HG03139 (cell line): ENCODE measurements at regions not wholly inside any gene's neighbourhood (a gene's known extent, or its start where the extent isn't known, plus 50 kb on each side); places are given as distances from the start of the nearest gene placed in this dataset.
"Not testable (repeated sequence)": the region's sequence is repeated elsewhere in the genome, so short reads cannot be mapped to it uniquely, and the experiment has no call there.

ENCODE experiments used
- ATAC-seq: cut with Tn5 transposase; IDR thresholded peaks from one replicate; pipeline ENCODE4 v1.9.1; 2021; ENCODE audit not compliant: unreplicated experiment

DNA sequence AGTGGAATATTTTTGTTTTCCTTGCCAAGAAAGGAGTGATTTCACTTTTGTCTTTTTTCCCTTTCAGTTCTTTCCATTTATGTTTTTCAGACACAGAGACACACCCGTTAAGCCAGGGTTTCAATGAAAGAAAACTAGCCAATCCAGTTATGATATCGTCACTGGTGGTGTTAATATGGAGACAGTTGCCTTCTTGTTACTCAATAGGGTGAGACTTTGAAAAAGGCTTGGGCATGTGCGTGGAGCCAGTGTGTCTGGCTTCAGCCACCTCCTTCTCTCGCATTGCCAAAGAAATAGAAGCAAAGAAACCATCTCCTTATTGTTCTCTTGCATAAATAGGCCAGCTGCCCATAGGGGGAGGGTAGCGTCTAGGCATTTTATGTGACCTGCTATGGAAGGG, 84.1 kb upstream of the DLX6 start:
- no peak for ATAC-seq

DNA sequence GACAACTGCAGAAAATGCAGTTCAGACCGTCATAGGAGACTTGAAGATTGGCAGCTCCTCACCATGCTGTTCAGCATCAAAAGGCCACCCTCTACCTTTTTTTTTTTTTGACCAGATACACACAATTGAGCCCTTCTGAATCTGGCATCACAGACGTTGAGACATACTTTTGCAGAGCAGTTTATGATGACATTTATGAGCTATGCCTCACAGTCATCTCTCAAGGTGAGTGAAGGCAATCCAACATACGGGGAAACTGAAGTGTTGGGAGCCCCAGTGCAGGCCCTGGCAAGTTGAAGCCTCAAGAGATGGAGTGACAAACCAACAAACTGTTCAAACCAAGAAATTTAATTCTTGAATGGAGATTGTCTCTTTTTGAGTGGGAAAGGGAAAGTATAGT, 83.6 kb upstream of the DLX6 start:
- ATAC-seq = no peak

DNA sequence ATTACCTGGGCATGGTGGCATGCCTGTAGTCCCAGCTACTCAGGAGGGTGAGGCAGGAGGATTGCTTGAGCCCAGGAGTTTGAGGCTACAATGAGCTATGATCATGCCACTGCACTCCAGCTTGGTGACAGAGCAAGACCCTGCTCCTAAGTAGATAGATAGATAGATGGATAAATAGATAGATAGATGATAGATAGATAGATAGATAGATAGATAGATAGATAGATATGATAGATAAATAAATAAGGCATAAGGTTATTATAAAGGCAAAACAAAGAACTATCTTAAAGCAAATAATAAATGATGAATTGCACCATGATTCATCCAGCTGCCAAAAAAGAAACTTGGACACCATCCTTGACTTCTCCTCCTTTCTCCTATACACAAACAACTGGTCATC, 82.0 kb upstream of the DLX6 start:
- not testable (repeated sequence) for ATAC-seq

DNA sequence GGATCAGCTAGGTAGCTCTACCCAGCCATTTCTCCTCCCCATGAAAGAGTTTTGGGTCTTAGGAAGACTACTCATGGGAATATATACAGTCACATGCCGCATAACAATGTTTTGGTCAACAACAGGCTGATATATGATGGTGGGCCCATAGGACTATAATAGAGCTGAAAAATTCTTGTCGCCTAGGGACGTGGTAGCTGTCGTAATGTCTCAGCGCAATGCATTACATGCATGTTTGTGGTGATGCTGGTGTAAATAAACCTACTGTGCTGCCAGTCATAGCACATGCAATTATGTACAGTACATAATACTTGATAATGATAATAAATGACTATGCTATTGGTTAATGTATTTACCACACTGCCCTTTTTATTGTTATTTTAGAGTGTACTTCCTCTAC, 78.2 kb upstream of the DLX6 start:
- no peak for ATAC-seq

DNA sequence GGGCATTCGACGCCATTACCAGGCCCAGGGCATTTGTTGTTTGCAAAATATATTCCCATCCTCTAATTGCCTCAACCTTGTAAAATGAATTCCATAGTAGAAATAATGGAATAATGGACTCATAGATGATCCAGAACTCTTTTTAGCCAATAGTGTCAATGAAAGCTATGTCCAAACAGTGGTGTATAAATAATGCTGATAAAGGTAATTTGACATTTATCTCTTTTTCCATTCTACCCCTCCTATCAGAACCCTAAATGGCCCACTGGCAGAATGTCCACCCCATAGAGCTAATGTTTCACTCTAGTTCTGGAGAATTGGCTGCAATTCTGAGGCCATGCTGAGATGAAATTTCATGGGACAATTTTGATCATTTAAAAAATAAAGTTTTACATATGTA, 76.4 kb upstream of the DLX6 start:
- ATAC-seq = no peak

DNA sequence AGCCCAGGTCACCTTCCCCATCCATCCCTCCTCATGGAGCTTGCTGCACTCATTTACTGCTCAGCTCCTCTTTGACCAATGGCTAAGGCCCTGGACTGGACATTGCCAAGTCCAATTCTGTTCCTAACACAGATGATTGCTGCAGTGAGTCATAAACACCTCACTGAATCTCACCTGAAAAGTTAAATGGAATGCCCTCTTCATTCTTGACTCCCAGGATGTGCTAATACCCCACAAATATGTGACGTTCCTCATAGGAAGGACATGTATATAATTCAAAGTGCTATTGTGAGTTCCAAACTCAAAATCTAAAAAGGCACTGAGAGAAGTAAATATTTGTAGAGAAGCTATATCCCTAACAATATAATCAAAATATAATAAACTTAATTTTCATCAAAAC, 73.5 kb upstream of the DLX6 start:
- ATAC-seq = no peak

DNA sequence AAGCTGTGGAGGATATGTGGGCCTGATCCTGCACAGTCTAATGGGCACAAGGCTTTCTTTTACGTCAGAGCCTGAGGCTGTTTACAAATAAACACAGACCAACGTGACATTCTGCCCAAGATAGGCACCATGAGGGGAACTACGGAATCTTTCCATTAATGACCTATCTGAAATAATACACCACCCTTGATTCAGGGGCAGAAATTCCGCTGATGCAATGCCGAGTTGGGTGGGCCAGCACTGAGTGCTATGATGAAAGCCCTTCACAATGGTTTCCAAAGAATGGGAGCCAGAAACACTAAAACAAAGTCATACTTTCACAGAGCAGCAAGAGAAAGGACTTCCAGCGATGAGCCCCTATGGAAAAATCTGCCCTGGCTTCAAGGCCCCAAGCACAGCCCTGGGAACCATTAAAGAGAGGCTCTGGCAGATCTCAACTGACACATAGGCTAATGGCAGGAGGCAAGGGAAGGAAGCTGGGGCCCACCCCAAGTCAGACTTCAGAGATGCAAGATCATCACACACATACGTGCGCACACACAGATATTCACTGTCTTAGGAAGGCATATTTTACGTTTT, 72.2 kb upstream of the DLX6 start:
- no peak for ATAC-seq

DNA sequence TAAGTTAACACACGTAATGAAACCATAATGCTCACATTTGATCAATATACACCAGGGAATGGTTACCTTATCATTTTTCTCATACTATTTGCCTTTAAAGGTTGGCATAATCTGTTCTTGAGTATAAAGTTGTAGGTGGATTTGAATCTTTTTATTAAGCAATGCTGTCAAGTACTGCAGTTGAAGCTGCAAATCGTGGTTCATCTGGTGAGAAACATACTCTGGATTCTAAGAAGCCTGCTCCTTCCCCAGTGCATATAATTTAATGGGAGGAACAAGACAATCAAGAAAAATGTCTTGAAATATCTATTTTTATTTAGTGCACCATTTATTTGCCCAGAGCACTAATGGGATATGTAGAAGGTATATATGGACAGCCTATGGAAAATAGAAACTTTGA, 68.7 kb upstream of the DLX6 start:
- ATAC-seq = no peak

DNA sequence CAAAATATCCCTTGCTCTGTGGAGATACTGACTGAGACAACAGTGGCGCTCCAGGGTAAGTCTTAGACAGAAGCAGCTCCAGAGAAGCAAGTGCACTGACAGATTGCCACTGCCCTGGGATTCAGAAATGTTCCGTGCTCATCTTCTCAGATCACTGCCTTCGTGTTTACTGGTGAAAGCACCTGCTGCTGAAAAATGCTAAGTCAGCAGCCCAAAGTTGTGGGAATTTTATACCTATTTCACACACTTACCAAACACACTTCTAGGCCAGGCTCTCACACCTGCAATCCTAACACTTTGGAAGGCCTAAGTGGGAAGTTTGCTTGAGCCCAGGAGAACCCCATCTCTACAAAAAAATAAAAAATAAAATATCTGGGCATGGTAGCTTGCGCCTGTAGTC, 63.2 kb upstream of the DLX6 start:
- no peak for ATAC-seq

DNA sequence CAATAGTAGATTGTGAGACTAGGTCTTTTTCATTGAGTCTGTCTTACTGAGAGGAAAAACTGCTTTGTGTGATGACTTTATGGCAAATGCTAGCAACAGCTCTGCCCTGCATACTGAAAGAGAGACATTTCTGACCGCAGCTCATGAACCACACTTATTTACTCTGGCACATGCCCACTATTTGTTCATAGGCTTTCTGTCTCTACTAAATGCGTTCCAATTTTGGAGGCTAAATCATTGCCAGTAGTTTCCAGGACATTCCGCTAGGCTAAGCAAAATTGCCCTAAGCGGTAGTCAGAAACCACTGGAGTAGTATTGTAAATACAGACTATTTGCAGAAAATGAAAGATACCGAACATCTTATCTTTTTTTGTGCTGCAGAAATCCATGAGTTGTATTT, 55.6 kb upstream of the DLX6 start:
- no peak for ATAC-seq

DNA sequence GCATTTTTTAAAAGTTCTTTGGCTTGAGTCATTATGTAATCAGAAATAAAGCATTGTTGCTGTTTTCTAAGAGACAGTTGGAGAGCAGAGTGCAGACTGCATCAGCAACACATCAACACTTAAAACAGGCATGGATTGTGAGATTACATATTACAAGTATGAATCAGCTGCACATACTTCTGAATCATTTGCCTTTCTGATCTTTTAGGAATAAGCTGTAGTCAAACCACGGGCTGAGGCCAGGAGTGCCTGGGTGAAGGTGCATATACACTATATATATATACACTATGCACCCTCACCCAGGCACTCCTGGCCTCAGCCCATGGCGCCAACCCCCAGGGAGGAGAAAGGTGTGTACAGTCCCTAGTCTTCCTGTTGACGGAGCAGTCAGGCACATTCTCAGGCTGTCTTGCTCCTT, 52.4 kb upstream of the DLX6 start:
- no peak for ATAC-seq

DNA sequence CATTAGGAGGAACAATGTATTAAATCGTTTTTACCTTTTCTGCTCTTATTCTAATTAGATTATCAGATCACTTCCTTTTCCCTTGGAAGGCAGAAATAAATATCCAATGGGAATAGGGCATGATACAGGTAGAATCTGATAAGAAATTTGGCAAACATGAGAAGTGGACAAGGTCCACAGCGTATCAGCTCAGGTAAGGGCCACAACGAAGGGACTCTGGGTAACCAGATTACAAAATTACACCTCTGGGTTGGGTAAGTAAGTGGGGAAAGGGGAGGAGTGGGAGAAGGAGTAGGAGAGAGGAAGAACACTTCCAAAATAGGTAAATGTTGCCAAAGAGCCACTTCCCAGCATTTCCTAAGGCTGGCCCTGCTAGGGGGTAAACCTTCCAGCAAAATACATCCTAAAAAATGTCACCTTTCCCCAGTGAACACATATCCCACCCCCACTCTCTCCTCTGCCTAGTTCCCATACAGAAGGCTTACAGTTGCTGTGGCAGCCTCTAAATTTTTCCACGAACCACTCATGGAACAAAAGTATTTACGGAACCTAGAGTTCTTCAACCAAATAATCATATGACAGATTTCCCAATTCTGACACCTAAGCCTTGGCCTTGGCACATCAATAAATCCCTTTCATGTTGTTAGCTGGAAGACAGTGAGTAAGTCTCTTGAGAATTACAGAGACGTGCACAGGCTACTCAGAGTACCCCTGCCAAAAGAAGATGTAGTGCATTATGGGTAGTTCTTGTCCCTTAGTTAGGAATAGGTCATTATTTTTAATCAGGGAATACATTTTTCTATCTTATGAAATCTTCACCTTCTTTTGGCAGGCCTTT, 51.5 kb upstream of the DLX6 start:
- no peak for ATAC-seq
